Endothelial cell of umbilical vein (primary cell): ENCODE measurements at regions not wholly inside any gene's neighbourhood (a gene's known extent, or its start where the extent isn't known, plus 50 kb on each side); places are given as distances from the start of the nearest gene placed in this dataset. TPM values are rescaled to one million over a fixed set of nuclear protein-coding genes. Genes with fewer than 3 reads are reported as not detected.

Experiments
- BruUV-seq: library from RNA; stranded (reverse); fragments of 400-500 nt; replicated peaks from 2 replicates; lab custom pipeline; 2021; lab: Mats Ljungman, UMichigan
- CTCF ChIA-PET: fragments of 300-600, 350-600 bp; sonication (Branson Sonifier 250); formaldehyde crosslinking; loops from one replicate; lab custom pipeline; 2021; ENCODE audit warnings: antibody characterized with exemption, inconsistent platforms; lab: Charles Lee
- POLR2A ChIA-PET: fragments of 300-600, 350-600 bp; sonication (Branson Sonifier 250); formaldehyde crosslinking; loops from one replicate; lab custom pipeline; 2021; ENCODE audit warnings: antibody characterized with exemption, inconsistent platforms; lab: Charles Lee
- DNase-seq: peaks from one replicate; pipeline ENCODE4 v3.0.0-alpha.2; 2011; ENCODE audit warnings: low read depth, low spot score
- FAIRE-seq: peaks from 2 replicates; lab custom pipeline; 2011; peaks lifted over from hg19 to GRCh38; lab: Jason Lieb, UNC
- H2AFZ ChIP-seq: 2 replicates; pipeline ENCODE4 v1.6.0; 2012; ENCODE audit warnings: low read depth, low read length, control low read depth, inconsistent platforms
- H3K27ac ChIP-seq: 2 replicates; pipeline ENCODE4 v1.5.1; 2011; ENCODE audit warnings: low read depth, mild to moderate bottlenecking, control low read depth, low read length, moderate library complexity; ENCODE audit not compliant: insufficient read depth
- H3K27me3 ChIP-seq, 2 experiments: 2 replicates each; pipeline versions ENCODE4 v1.6.0 to v1.6.1; 2011; ENCODE audit warnings: low read length in 2 of 2, mixed read lengths in 1 of 2; ENCODE audit not compliant: control insufficient read depth in 2 of 2, insufficient read depth in 2 of 2
- H3K36me3 ChIP-seq, 2 experiments: 2 replicates in 1 of 2; 3 replicates in 1 of 2; pipeline ENCODE4 v1.5.1; 2011; ENCODE audit warnings: low read length in 2 of 2, mild to moderate bottlenecking in 1 of 2, moderate library complexity in 1 of 2; ENCODE audit not compliant: control insufficient read depth in 2 of 2, insufficient read depth in 2 of 2; ENCODE audit errors: extremely low read depth in 1 of 2
- H3K4me1 ChIP-seq: 3 replicates; pipeline ENCODE4 v1.5.1; 2011; ENCODE audit warnings: mild to moderate bottlenecking, low read length; ENCODE audit not compliant: control insufficient read depth, insufficient read depth; ENCODE audit errors: extremely low read depth
- H3K4me2 ChIP-seq: 2 replicates; pipeline ENCODE4 v1.6.1; 2011; ENCODE audit warnings: low read length, control low read depth, mixed read lengths; ENCODE audit not compliant: insufficient read depth
- H3K4me3 ChIP-seq, 3 experiments: fragments of 200-600 bp in 1 of 3; sonication (generic), shearing (Covaris generic) in 1 of 3; replicated peaks in 1 of 3; 2 replicates each; pipeline ENCODE4 v1.5.1; 2011 to 2016; ENCODE audit warnings: control low read depth in 3 of 3, low read length in 3 of 3, mild to moderate bottlenecking in 2 of 3, inconsistent platforms in 1 of 3, low read depth in 1 of 3, moderate library complexity in 1 of 3; ENCODE audit not compliant: insufficient read depth in 1 of 3
- H3K79me2 ChIP-seq: 2 replicates; pipeline ENCODE4 v1.6.0; 2012; ENCODE audit warnings: low read length, inconsistent platforms; ENCODE audit not compliant: control insufficient read depth, insufficient read depth
- H3K9ac ChIP-seq: replicated peaks from 2 replicates; pipeline ENCODE3; 2011; ENCODE audit warnings: low read length, control low read depth; ENCODE audit not compliant: insufficient read depth; ENCODE audit errors: extremely low read depth
- H3K9me1 ChIP-seq: replicated peaks from 3 replicates; pipeline ENCODE4 v1.6.0; 2011; ENCODE audit warnings: mild to moderate bottlenecking, low read length; ENCODE audit not compliant: control insufficient read depth, insufficient read depth; ENCODE audit errors: extremely low read depth
- H3K9me3 ChIP-seq: replicated peaks from 2 replicates; pipeline ENCODE4 v1.5.1; 2012; ENCODE audit warnings: low read length, inconsistent platforms; ENCODE audit not compliant: control insufficient read depth, insufficient read depth
- H4K20me1 ChIP-seq: replicated peaks from 2 replicates; pipeline ENCODE3; 2011; ENCODE audit warnings: mild to moderate bottlenecking, low read length; ENCODE audit not compliant: control insufficient read depth, insufficient read depth; ENCODE audit errors: extremely low read depth
- EZH2 ChIP-seq: IDR thresholded peaks from 2 replicates; pipeline ENCODE4 v1.6.1; 2012; ENCODE audit warnings: borderline replicate concordance, low read depth, mild to moderate bottlenecking, moderate library complexity, low read length, inconsistent platforms; ENCODE audit not compliant: severe bottlenecking
- FOS ChIP-seq: IDR thresholded peaks from 2 replicates; pipeline ENCODE4 v1.6.1; 2011; ENCODE audit warnings: mild to moderate bottlenecking, low read length, moderate library complexity, borderline replicate concordance; ENCODE audit not compliant: insufficient read depth
- GATA2 ChIP-seq: IDR thresholded peaks from 2 replicates; pipeline ENCODE4 v1.7.0; 2011; ENCODE audit warnings: low read depth, mild to moderate bottlenecking, moderate library complexity, mixed read lengths, low read length; ENCODE audit not compliant: insufficient read length, insufficient read depth
- JUN ChIP-seq: IDR thresholded peaks from 2 replicates; pipeline ENCODE4 v1.6.1; 2011; ENCODE audit warnings: borderline replicate concordance, low read depth; ENCODE audit not compliant: insufficient read length, insufficient read depth
- MYC ChIP-seq: IDR thresholded peaks from one replicate; pipeline ENCODE4 v1.6.1; 2011; ENCODE audit warnings: mild to moderate bottlenecking, low read depth, low read length
- POLR2A ChIP-seq: IDR thresholded peaks from 2 replicates; pipeline ENCODE4 v1.6.1; 2012; ENCODE audit warnings: low read depth, mild to moderate bottlenecking, control low read depth, low read length
- POLR2AphosphoS5 ChIP-seq: IDR thresholded peaks from 2 replicates; pipeline ENCODE4 v1.6.1; 2012; ENCODE audit warnings: low read depth, mild to moderate bottlenecking, control low read depth, low read length, moderate library complexity; ENCODE audit not compliant: insufficient read depth
- dilution Hi-C: fragments of 300-500 bp; cut with MboI; formaldehyde crosslinking; loops from one replicate; pipeline ENCODE4 v1.15.0; 2019; ENCODE audit warnings: low sequenced_read_pairs; ENCODE audit not compliant: extremely low pct_ligation_motif_present
- intact Hi-C: fragments of 100-400 bp; cut with micrococcal nuclease; formaldehyde crosslinking; loops from one replicate; pipeline ENCODE4 v1.10.0; 2022
- small RNA-seq: library from RNA; depleted of rRNA; stranded (forward); fragments of <200 nt; gene quantifications from one replicate; pipeline ENCODE3, GENCODE V24; 2012; ENCODE audit warnings: low replicate concordance, low read depth; ENCODE audit not compliant: insufficient read depth, insufficient read length
- TF ChIP-seq, protein P1 (sequence below), 2 donors: IDR thresholded peaks; 1 replicate in 1 of 2; 2 replicates in 1 of 2; pipeline ENCODE4 v1.5.1; 2011; ENCODE audit warnings: low read length in 2 of 2, mild to moderate bottlenecking in 2 of 2, moderate library complexity in 2 of 2, control low read depth in 1 of 2, inconsistent platforms in 1 of 2, low read depth in 1 of 2; ENCODE audit not compliant: insufficient read depth in 1 of 2; ENCODE audit errors: extremely low read depth in 1 of 2
- TF ChIP-seq, protein P2 (sequence below): IDR thresholded peaks from 2 replicates; pipeline ENCODE4 v1.6.1; 2011; ENCODE audit not compliant: insufficient read depth, insufficient read length

DNA sequence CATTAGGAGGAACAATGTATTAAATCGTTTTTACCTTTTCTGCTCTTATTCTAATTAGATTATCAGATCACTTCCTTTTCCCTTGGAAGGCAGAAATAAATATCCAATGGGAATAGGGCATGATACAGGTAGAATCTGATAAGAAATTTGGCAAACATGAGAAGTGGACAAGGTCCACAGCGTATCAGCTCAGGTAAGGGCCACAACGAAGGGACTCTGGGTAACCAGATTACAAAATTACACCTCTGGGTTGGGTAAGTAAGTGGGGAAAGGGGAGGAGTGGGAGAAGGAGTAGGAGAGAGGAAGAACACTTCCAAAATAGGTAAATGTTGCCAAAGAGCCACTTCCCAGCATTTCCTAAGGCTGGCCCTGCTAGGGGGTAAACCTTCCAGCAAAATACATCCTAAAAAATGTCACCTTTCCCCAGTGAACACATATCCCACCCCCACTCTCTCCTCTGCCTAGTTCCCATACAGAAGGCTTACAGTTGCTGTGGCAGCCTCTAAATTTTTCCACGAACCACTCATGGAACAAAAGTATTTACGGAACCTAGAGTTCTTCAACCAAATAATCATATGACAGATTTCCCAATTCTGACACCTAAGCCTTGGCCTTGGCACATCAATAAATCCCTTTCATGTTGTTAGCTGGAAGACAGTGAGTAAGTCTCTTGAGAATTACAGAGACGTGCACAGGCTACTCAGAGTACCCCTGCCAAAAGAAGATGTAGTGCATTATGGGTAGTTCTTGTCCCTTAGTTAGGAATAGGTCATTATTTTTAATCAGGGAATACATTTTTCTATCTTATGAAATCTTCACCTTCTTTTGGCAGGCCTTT lies 51.5 kb upstream of the DLX6 start:
- ChIA-PET POLR2A (no interaction called here), CTCF (no interaction called here)
- DNase-seq, result no peak
- H3K9ac ChIP-seq, result no peak overlapping the region
- BruUV-seq, result no TSS peak
- no peak for FAIRE-seq
- no peak overlapping the region for H2AFZ ChIP-seq
- intact Hi-C loops, result no loop called here
- no peaks in the 10 kb centered on the region for H3K79me2 ChIP-seq
- TF ChIP-seq EZH2 (no peak), FOS (no peak), POLR2A (no peak), JUN (no peak), MYC (no peak), GATA2 (no peak), POLR2AphosphoS5 (no peak)
- TF ChIP-seq, protein P1, sequence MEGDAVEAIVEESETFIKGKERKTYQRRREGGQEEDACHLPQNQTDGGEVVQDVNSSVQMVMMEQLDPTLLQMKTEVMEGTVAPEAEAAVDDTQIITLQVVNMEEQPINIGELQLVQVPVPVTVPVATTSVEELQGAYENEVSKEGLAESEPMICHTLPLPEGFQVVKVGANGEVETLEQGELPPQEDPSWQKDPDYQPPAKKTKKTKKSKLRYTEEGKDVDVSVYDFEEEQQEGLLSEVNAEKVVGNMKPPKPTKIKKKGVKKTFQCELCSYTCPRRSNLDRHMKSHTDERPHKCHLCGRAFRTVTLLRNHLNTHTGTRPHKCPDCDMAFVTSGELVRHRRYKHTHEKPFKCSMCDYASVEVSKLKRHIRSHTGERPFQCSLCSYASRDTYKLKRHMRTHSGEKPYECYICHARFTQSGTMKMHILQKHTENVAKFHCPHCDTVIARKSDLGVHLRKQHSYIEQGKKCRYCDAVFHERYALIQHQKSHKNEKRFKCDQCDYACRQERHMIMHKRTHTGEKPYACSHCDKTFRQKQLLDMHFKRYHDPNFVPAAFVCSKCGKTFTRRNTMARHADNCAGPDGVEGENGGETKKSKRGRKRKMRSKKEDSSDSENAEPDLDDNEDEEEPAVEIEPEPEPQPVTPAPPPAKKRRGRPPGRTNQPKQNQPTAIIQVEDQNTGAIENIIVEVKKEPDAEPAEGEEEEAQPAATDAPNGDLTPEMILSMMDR (IDR thresholded peaks at IDR 0.05; ENCODE audit: extremely low read depth in 1 of 2, insufficient read depth in 1 of 2, low read depth in 1 of 2, low read length in 2 of 2), result no peak
- TF ChIP-seq, protein P2, sequence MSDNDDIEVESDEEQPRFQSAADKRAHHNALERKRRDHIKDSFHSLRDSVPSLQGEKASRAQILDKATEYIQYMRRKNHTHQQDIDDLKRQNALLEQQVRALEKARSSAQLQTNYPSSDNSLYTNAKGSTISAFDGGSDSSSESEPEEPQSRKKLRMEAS, result no peak
- H4K20me1 ChIP-seq, result no peaks in the 10 kb centered on the region
- no peak overlapping the region for H3K4me2 ChIP-seq
- H3K36me3 ChIP-seq, result no peaks in the 10 kb centered on the region
- no peak overlapping the region for H3K4me3 ChIP-seq
- H3K9me1 ChIP-seq, result no peaks in the 10 kb centered on the region
- H3K9me3 ChIP-seq, result no peaks in the 10 kb centered on the region
- no peaks in the 10 kb centered on the region for H3K27me3 ChIP-seq
- no peak overlapping the region for H3K27ac ChIP-seq
- dilution Hi-C loops, result no loop called here
- no peaks in the 10 kb centered on the region for H3K4me1 ChIP-seq

Small RNAs in the stretch of these regions (small RNA-seq; reads per million reads assigned to genes)
- gene RN7SL252P, result not detected
